GM23338 (cell line): ENCODE measurements at regions not wholly inside any gene's neighbourhood (a gene's known extent, or its start where the extent isn't known, plus 50 kb on each side); places are given as distances from the start of the nearest gene placed in this dataset.

Source experiments
- ATAC-seq: fragments of 200-7000 bp; cut with Tn5 transposase; 3 replicates; pipeline ENCODE4 v1.9.1; 2020
- DNase-seq: peaks from one replicate; pipeline ENCODE4 v3.0.0-alpha.2; 2015; ENCODE audit warnings: low spot score
- H2AFZ ChIP-seq: fragments of 200-600 bp; sonication (generic); 2 replicates; pipeline ENCODE4 v1.8.0; 2016; ENCODE audit warnings: antibody characterized with exemption, mild to moderate bottlenecking, moderate library complexity
- H3F3A ChIP-seq: fragments of 200-600 bp; sonication (generic); replicated peaks from 2 replicates; pipeline ENCODE4 v1.8.0; 2017; ENCODE audit warnings: antibody characterized with exemption, mixed run types, low read depth
- H3K27ac ChIP-seq: fragments of 200-600 bp; sonication (generic); 2 replicates; pipeline ENCODE4 v1.6.1; 2016; ENCODE audit warnings: low read depth
- H3K27me3 ChIP-seq: fragments of 200-600 bp; sonication (generic); 2 replicates; pipeline ENCODE4 v1.8.0; 2016; ENCODE audit warnings: mild to moderate bottlenecking, mixed run types, moderate library complexity; ENCODE audit not compliant: insufficient read depth
- H3K36me3 ChIP-seq: fragments of 200-600 bp; sonication (generic); 2 replicates; pipeline ENCODE4 v1.8.0; 2016; ENCODE audit warnings: mild to moderate bottlenecking; ENCODE audit not compliant: insufficient read depth
- H3K4me1 ChIP-seq: fragments of 200-600 bp; sonication (generic); 2 replicates; pipeline ENCODE4 v1.8.0; 2016; ENCODE audit warnings: mild to moderate bottlenecking, moderate library complexity; ENCODE audit not compliant: insufficient read depth
- H3K4me2 ChIP-seq: fragments of 200-600 bp; sonication (generic); 2 replicates; pipeline ENCODE4 v1.7.1; 2017; ENCODE audit warnings: mixed run types
- H3K4me3 ChIP-seq: fragments of 200-600 bp; sonication (generic); 2 replicates; pipeline ENCODE4 v1.6.1; 2016; ENCODE audit warnings: mixed run types
- H3K79me2 ChIP-seq: fragments of 200-600 bp; sonication (generic); replicated peaks from 2 replicates; pipeline ENCODE4 v1.8.0; 2017; ENCODE audit warnings: mild to moderate bottlenecking; ENCODE audit not compliant: insufficient read depth
- H3K9me2 ChIP-seq: fragments of 200-600 bp; sonication (generic); 2 replicates; pipeline ENCODE4 v1.8.0; 2017; ENCODE audit not compliant: insufficient read depth
- H4K20me1 ChIP-seq: fragments of 200-600 bp; sonication (generic); replicated peaks from 2 replicates; pipeline ENCODE4 v1.8.0; 2017; ENCODE audit warnings: mild to moderate bottlenecking; ENCODE audit not compliant: insufficient read depth
- H3K27ac Mint-ChIP-seq: 2 replicates; pipeline ENCODE4 v1.8.0; 2020; ENCODE audit warnings: inconsistent platforms, mild to moderate bottlenecking, moderate library complexity, mixed read lengths
- H3K27me3 Mint-ChIP-seq: 3 replicates; pipeline ENCODE4 v1.8.0; 2022; ENCODE audit warnings: low read depth, mild to moderate bottlenecking, moderate library complexity, mixed read lengths, inconsistent platforms; ENCODE audit not compliant: insufficient read depth, poor library complexity
- H3K36me3 Mint-ChIP-seq: 3 replicates; pipeline ENCODE4 v1.8.0; 2021; ENCODE audit warnings: low read depth, mild to moderate bottlenecking, inconsistent platforms, moderate library complexity, mixed read lengths
- H3K4me1 Mint-ChIP-seq: 3 replicates; pipeline ENCODE4 v1.8.0; 2020; ENCODE audit warnings: mild to moderate bottlenecking, inconsistent platforms, mixed read lengths
- H3K4me3 Mint-ChIP-seq: 3 replicates; pipeline ENCODE4 v1.8.0; 2021; ENCODE audit warnings: moderate library complexity, mild to moderate bottlenecking, inconsistent platforms, mixed read lengths
- H3K9me3 Mint-ChIP-seq: 3 replicates; pipeline ENCODE4 v1.8.0; 2020; ENCODE audit warnings: moderate library complexity, mild to moderate bottlenecking, inconsistent platforms, mixed read lengths
- EZH2 ChIP-seq: fragments of 200-600 bp; sonication (generic); IDR thresholded peaks from one replicate; pipeline ENCODE4 v1.8.0; 2017; ENCODE audit warnings: antibody characterized with exemption, mild to moderate bottlenecking, low read depth; ENCODE audit not compliant: unreplicated experiment
- EZH2phosphoT487 ChIP-seq: fragments of 200-600 bp; sonication (generic); IDR thresholded peaks from one replicate; pipeline ENCODE4 v1.8.1; 2018; ENCODE audit warnings: antibody characterized with exemption; ENCODE audit not compliant: unreplicated experiment
- POLR2AphosphoS5 ChIP-seq: IDR thresholded peaks from 2 replicates; pipeline ENCODE4 v1.6.1; 2016; ENCODE audit warnings: antibody characterized with exemption, low read depth
- STAT1 ChIP-seq: IDR thresholded peaks from one replicate; pipeline ENCODE4 v1.6.1; 2016; ENCODE audit warnings: antibody characterized with exemption; ENCODE audit not compliant: unreplicated experiment
- ZNF114 ChIP-seq: fragments of 250-450 bp; sonication (Bioruptor Pico); IDR thresholded peaks from 2 replicates; pipeline ENCODE4 v1.5.0; 2020; ENCODE audit warnings: mild to moderate bottlenecking, moderate library complexity
- ZNF331 ChIP-seq: fragments of 250-450 bp; sonication (Bioruptor Pico); IDR thresholded peaks from 2 replicates; pipeline ENCODE4 v1.5.0; 2020; ENCODE audit warnings: low read depth, mild to moderate bottlenecking, moderate library complexity
- TF ChIP-seq, protein P1 (sequence below), 2 experiments: fragments of 200-600 bp in 1 of 2; sonication (generic) in 1 of 2; conservative IDR thresholded peaks; 2 replicates each; pipeline versions ENCODE4 v1.5.1 to v1.6.1; 2016 to 2017; ENCODE audit warnings: antibody characterized with exemption in 2 of 2, low read depth in 2 of 2, mild to moderate bottlenecking in 2 of 2, moderate library complexity in 1 of 2
- TF ChIP-seq, protein P2 (sequence below): fragments of 250-450 bp; sonication (Bioruptor Pico); IDR thresholded peaks from 2 replicates; pipeline ENCODE4 v1.5.0; 2020; ENCODE audit warnings: mild to moderate bottlenecking, moderate library complexity

DNA sequence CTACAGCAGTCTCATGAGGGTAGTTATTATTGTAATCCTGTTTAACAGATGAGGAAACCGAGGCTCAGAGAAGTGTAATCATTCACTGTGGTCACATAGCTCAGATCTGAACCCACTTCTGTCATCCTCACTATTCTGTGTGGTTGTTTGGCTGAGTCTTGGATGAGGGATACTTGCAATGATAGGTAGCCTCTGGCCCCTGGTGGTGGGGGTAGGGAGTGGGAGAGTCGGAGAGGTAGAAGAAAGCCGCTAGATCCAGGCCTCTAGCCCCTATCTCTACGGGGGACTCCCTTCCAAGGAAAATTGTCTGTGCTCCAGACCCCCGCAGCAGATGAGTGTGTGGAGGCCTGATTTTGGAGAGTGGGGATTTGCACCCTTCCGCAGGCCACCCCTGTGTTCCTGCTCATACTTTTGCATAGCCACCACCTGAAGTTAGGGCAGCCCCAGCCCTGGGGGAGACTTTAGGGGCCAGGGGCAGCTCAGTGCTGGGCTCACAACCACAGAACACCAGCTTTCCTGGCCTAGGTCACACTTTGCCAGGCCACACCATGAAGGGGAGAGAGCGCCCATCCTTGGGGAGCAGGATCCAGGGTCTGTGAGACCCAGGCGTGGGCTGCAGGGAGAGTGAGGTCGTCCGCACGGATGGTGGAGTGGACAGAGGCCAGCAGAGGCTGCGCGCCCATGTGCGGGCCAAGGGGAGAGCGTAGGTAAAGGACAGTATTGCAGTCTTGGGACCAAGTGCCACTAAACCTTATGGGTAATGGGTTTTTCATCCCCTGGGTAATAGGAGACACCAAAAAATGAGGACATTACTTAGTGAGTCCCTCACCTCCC, 148.2 kb downstream of the GLI2 start:
- Histone ChIP-seq H3K4me3 (no peak overlapping the region), H3K4me2 (no peak overlapping the region), H4K20me1 (peaks cover 57% of the 10 kb centered on the region), H2AFZ (no peak overlapping the region), H3K27ac (no peak overlapping the region), H3K79me2 (peaks cover 84% of the 10 kb centered on the region), H3K36me3 (no peaks in the 10 kb centered on the region), H3K4me1 (peaks cover 15% of the 10 kb centered on the region), H3F3A (no peaks in the 10 kb centered on the region), H3K9me2 (no peaks in the 10 kb centered on the region), H3K27me3 (no peaks in the 10 kb centered on the region)
- Mint-ChIP-seq H3K27me3 (peaks cover 14% of the 10 kb centered on the region), H3K4me1 (peaks cover 70% of the 10 kb centered on the region), H3K4me3 (no peak overlapping the region), H3K27ac (no peak overlapping the region), H3K9me3 (no peaks in the 10 kb centered on the region; the same call in 2 of the 3 replicates), H3K36me3 (peaks cover 2% of the 10 kb centered on the region; the same call in 1 of the 3 replicates)
- TF ChIP-seq ZNF114 (CRISPR knock-in tag): no peak
- TF ChIP-seq POLR2AphosphoS5: no peak
- TF ChIP-seq, protein P1, sequence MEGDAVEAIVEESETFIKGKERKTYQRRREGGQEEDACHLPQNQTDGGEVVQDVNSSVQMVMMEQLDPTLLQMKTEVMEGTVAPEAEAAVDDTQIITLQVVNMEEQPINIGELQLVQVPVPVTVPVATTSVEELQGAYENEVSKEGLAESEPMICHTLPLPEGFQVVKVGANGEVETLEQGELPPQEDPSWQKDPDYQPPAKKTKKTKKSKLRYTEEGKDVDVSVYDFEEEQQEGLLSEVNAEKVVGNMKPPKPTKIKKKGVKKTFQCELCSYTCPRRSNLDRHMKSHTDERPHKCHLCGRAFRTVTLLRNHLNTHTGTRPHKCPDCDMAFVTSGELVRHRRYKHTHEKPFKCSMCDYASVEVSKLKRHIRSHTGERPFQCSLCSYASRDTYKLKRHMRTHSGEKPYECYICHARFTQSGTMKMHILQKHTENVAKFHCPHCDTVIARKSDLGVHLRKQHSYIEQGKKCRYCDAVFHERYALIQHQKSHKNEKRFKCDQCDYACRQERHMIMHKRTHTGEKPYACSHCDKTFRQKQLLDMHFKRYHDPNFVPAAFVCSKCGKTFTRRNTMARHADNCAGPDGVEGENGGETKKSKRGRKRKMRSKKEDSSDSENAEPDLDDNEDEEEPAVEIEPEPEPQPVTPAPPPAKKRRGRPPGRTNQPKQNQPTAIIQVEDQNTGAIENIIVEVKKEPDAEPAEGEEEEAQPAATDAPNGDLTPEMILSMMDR (conservative IDR thresholded peaks at IDR 0.05; ENCODE audit: low read depth in 2 of 2): peak; percentile 49 to 65
- DNase-seq (peak; percentile 67), ATAC-seq (peak; percentile 56)

DNA sequence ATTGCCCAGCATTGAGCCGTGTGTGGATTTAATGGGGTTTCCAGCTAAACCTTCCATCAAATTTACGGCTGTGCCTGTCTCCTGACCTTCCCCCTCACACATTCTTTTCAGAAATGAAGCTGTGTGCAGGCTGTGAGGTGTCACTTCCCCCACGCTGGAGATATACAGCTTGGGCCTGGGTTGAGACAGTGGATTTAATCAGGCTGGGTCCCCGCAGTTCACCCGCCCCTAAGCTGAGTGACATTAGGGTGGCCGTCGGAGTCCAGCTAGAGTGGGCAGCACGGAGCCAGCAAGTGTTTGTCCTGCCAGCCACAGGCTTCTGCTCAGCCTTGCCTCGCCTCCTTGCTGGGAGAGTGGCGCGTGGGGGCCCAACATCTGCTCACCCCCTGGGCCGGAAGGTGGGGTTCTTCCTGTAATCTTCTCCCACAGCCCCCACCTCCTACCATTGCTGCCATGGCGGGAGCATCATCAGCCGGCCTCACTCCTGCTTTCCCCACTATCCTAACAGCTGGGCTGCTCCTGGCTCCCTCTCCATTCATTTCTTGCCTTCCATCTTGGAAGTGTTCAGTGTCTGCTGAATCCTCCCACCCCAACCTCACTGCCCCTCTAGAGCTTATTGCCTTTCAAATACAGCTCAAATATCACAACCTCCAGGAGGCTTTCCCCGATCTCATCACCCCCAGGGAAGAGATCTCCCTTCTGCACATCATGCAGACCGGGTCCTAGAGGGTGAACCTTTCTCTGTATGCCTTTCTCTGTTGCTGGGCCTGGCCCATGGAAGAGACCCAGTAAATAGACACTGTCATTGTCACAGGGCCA, 149.0 kb downstream of the GLI2 start:
- H3F3A ChIP-seq: no peaks in the 10 kb centered on the region
- no peak for ATAC-seq
- no peaks in the 10 kb centered on the region for H3K36me3 ChIP-seq
- no peak overlapping the region for H3K4me2 ChIP-seq
- H3K27ac ChIP-seq: no peak overlapping the region
- peaks cover 61% of the 10 kb centered on the region for H3K4me1 Mint-ChIP-seq
- no peak overlapping the region for H3K4me3 ChIP-seq
- H3K27ac Mint-ChIP-seq: no peak overlapping the region
- H3K9me2 ChIP-seq: no peaks in the 10 kb centered on the region
- no peaks in the 10 kb centered on the region for H3K27me3 ChIP-seq
- H3K36me3 Mint-ChIP-seq: peaks cover 2% of the 10 kb centered on the region; the same call in 1 of the 3 replicates
- peaks cover 7% of the 10 kb centered on the region for H3K4me1 ChIP-seq
- H4K20me1 ChIP-seq: peaks cover 58% of the 10 kb centered on the region
- DNase-seq: no peak
- H2AFZ ChIP-seq: no peak overlapping the region
- peaks cover 84% of the 10 kb centered on the region for H3K79me2 ChIP-seq
- H3K9me3 Mint-ChIP-seq: no peaks in the 10 kb centered on the region; the same call in 2 of the 3 replicates
- peaks cover 17% of the 10 kb centered on the region for H3K27me3 Mint-ChIP-seq
- H3K4me3 Mint-ChIP-seq: no peak overlapping the region
- TF ChIP-seq, protein P2, sequence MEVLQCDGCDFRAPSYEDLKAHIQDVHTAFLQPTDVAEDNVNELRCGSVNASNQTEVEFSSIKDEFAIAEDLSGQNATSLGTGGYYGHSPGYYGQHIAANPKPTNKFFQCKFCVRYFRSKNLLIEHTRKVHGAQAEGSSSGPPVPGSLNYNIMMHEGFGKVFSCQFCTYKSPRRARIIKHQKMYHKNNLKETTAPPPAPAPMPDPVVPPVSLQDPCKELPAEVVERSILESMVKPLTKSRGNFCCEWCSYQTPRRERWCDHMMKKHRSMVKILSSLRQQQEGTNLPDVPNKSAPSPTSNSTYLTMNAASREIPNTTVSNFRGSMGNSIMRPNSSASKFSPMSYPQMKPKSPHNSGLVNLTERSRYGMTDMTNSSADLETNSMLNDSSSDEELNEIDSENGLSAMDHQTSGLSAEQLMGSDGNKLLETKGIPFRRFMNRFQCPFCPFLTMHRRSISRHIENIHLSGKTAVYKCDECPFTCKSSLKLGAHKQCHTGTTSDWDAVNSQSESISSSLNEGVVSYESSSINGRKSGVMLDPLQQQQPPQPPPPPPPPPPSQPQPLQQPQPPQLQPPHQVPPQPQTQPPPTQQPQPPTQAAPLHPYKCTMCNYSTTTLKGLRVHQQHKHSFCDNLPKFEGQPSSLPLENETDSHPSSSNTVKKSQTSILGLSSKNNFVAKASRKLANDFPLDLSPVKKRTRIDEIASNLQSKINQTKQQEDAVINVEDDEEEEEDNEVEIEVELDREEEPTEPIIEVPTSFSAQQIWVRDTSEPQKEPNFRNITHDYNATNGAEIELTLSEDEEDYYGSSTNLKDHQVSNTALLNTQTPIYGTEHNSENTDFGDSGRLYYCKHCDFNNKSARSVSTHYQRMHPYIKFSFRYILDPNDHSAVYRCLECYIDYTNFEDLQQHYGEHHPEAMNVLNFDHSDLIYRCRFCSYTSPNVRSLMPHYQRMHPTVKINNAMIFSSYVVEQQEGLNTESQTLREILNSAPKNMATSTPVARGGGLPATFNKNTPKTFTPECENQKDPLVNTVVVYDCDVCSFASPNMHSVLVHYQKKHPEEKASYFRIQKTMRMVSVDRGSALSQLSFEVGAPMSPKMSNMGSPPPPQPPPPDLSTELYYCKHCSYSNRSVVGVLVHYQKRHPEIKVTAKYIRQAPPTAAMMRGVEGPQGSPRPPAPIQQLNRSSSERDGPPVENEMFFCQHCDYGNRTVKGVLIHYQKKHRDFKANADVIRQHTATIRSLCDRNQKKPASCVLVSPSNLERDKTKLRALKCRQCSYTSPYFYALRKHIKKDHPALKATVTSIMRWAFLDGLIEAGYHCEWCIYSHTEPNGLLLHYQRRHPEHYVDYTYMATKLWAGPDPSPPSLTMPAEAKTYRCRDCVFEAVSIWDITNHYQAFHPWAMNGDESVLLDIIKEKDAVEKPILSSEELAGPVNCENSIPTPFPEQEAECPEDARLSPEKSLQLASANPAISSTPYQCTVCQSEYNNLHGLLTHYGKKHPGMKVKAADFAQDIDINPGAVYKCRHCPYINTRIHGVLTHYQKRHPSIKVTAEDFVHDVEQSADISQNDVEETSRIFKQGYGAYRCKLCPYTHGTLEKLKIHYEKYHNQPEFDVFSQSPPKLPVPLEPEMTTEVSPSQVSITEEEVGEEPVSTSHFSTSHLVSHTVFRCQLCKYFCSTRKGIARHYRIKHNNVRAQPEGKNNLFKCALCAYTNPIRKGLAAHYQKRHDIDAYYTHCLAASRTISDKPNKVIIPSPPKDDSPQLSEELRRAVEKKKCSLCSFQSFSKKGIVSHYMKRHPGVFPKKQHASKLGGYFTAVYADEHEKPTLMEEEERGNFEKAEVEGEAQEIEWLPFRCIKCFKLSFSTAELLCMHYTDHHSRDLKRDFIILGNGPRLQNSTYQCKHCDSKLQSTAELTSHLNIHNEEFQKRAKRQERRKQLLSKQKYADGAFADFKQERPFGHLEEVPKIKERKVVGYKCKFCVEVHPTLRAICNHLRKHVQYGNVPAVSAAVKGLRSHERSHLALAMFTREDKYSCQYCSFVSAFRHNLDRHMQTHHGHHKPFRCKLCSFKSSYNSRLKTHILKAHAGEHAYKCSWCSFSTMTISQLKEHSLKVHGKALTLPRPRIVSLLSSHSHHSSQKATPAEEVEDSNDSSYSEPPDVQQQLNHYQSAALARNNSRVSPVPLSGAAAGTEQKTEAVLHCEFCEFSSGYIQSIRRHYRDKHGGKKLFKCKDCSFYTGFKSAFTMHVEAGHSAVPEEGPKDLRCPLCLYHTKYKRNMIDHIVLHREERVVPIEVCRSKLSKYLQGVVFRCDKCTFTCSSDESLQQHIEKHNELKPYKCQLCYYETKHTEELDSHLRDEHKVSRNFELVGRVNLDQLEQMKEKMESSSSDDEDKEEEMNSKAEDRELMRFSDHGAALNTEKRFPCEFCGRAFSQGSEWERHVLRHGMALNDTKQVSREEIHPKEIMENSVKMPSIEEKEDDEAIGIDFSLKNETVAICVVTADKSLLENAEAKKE (CRISPR knock-in tag): no peak
- TF ChIP-seq ZNF114 (CRISPR knock-in tag): no peak
- TF ChIP-seq ZNF331 (CRISPR knock-in tag): no peak
- TF ChIP-seq EZH2: no peak
- TF ChIP-seq, protein P1 (conservative IDR thresholded peaks at IDR 0.05; ENCODE audit: low read depth in 2 of 2): no peak
- no peak for TF ChIP-seq EZH2phosphoT487
- no peak for TF ChIP-seq STAT1
- no peak for TF ChIP-seq POLR2AphosphoS5
